ENCODE measurements at regions not wholly inside any gene's neighbourhood (a gene's known extent, or its start where the extent isn't known, plus 50 kb on each side); places are given as distances from the start of the nearest gene placed in this dataset.

GRCh38 chr5:39518516-39518915, 93.7 kb upstream of the DAB2 start:
- H3K27me3 Mint-ChIP-seq = no peaks in the 10 kb centered on the region
- H3K36me3 Mint-ChIP-seq (ENCODE audit: low read depth) = no peaks in the 10 kb centered on the region
- intact Hi-C loops (cut with micrococcal nuclease) = no loop called here
- no peak overlapping the region for H3K27ac Mint-ChIP-seq
- peaks cover 9% of the 10 kb centered on the region for H3K9me3 Mint-ChIP-seq
- peaks cover 16% of the 10 kb centered on the region for H3K4me1 Mint-ChIP-seq (ENCODE audit: low read depth)
- H3K4me3 Mint-ChIP-seq = no peak overlapping the region

GRCh38 chr5:39517800-39518199, 93.0 kb upstream of the DAB2 start:
- Mint-ChIP-seq H3K4me1 (ENCODE audit: low read depth) (peaks cover 22% of the 10 kb centered on the region), H3K9me3 (peaks cover 9% of the 10 kb centered on the region), H3K36me3 (ENCODE audit: low read depth) (no peaks in the 10 kb centered on the region), H3K27me3 (no peaks in the 10 kb centered on the region), H3K4me3 (no peak overlapping the region), H3K27ac (peak overlapping the region; percentile 46)
- intact Hi-C loops (cut with micrococcal nuclease) = no loop called here

- Mint-ChIP-seq H3K9me3 (peaks cover 4% of the 10 kb centered on the region), H3K27ac (peak overlapping the region; percentile 69), H3K27me3 (no peaks in the 10 kb centered on the region), H3K4me1 (ENCODE audit: low read depth) (peaks cover 23% of the 10 kb centered on the region), H3K36me3 (ENCODE audit: low read depth) (no peaks in the 10 kb centered on the region), H3K4me3 (no peak overlapping the region)
- intact Hi-C loops (cut with micrococcal nuclease) = no loop called here
Observed at GRCh38 chr5:39515881-39516280, 91.1 kb upstream of the DAB2 start.

GRCh38 chr5:39513236-39513635, 88.5 kb upstream of the DAB2 start:
- Mint-ChIP-seq H3K36me3 (ENCODE audit: low read depth) (no peaks in the 10 kb centered on the region), H3K27me3 (no peaks in the 10 kb centered on the region), H3K4me1 (ENCODE audit: low read depth) (peaks cover 32% of the 10 kb centered on the region), H3K27ac (peak overlapping the region; percentile 51), H3K9me3 (no peaks in the 10 kb centered on the region), H3K4me3 (no peak overlapping the region)
- intact Hi-C loops (cut with micrococcal nuclease) = no loop called here

- no peak overlapping the region for H3K27ac Mint-ChIP-seq
- no peak overlapping the region for H3K4me3 Mint-ChIP-seq
- intact Hi-C loops (cut with micrococcal nuclease) = no loop called here
- H3K9me3 Mint-ChIP-seq = no peaks in the 10 kb centered on the region
- no peaks in the 10 kb centered on the region for H3K36me3 Mint-ChIP-seq (ENCODE audit: low read depth)
- peaks cover 45% of the 10 kb centered on the region for H3K4me1 Mint-ChIP-seq (ENCODE audit: low read depth)
- H3K27me3 Mint-ChIP-seq = peaks cover 3% of the 10 kb centered on the region
Observed at GRCh38 chr5:39506211-39506610, 81.4 kb upstream of the DAB2 start.

GRCh38 chr5:39505791-39506190, 81.0 kb upstream of the DAB2 start:
- no peak overlapping the region for H3K27ac Mint-ChIP-seq
- H3K27me3 Mint-ChIP-seq = peaks cover 3% of the 10 kb centered on the region
- intact Hi-C loops (cut with micrococcal nuclease) = no loop called here
- H3K4me1 Mint-ChIP-seq (ENCODE audit: low read depth) = peaks cover 45% of the 10 kb centered on the region
- no peak overlapping the region for H3K4me3 Mint-ChIP-seq
- no peaks in the 10 kb centered on the region for H3K36me3 Mint-ChIP-seq (ENCODE audit: low read depth)
- no peaks in the 10 kb centered on the region for H3K9me3 Mint-ChIP-seq

GRCh38 chr5:39505363-39505762, 80.6 kb upstream of the DAB2 start:
- no peak overlapping the region for H3K27ac Mint-ChIP-seq
- intact Hi-C loops (cut with micrococcal nuclease) = no loop called here
- H3K4me1 Mint-ChIP-seq (ENCODE audit: low read depth) = peaks cover 44% of the 10 kb centered on the region
- H3K27me3 Mint-ChIP-seq = peaks cover 3% of the 10 kb centered on the region
- no peak overlapping the region for H3K4me3 Mint-ChIP-seq
- no peaks in the 10 kb centered on the region for H3K9me3 Mint-ChIP-seq
- no peaks in the 10 kb centered on the region for H3K36me3 Mint-ChIP-seq (ENCODE audit: low read depth)

- intact Hi-C loops (cut with micrococcal nuclease) = no loop called here
- peaks cover 57% of the 10 kb centered on the region for H3K4me1 Mint-ChIP-seq (ENCODE audit: low read depth)
- H3K27ac Mint-ChIP-seq = peak overlapping the region; percentile 63
- no peaks in the 10 kb centered on the region for H3K9me3 Mint-ChIP-seq
- no peaks in the 10 kb centered on the region for H3K36me3 Mint-ChIP-seq (ENCODE audit: low read depth)
- H3K27me3 Mint-ChIP-seq = peaks cover 5% of the 10 kb centered on the region
- no peak overlapping the region for H3K4me3 Mint-ChIP-seq
Observed at GRCh38 chr5:39503155-39503554, 78.4 kb upstream of the DAB2 start.

GRCh38 chr5:39502704-39503103, 77.9 kb upstream of the DAB2 start:
- Mint-ChIP-seq H3K27ac (peak overlapping the region; percentile 63), H3K9me3 (no peaks in the 10 kb centered on the region), H3K4me1 (ENCODE audit: low read depth) (peaks cover 57% of the 10 kb centered on the region), H3K36me3 (ENCODE audit: low read depth) (no peaks in the 10 kb centered on the region), H3K4me3 (no peak overlapping the region), H3K27me3 (peaks cover 5% of the 10 kb centered on the region)
- intact Hi-C loops (cut with micrococcal nuclease) = no loop called here

GRCh38 chr5:39501397-39501796, 76.6 kb upstream of the DAB2 start:
- Mint-ChIP-seq H3K4me1 (ENCODE audit: low read depth) (peaks cover 52% of the 10 kb centered on the region), H3K27ac (no peak overlapping the region), H3K36me3 (ENCODE audit: low read depth) (no peaks in the 10 kb centered on the region), H3K9me3 (no peaks in the 10 kb centered on the region), H3K27me3 (peaks cover 2% of the 10 kb centered on the region), H3K4me3 (no peak overlapping the region)
- intact Hi-C loops (cut with micrococcal nuclease) = no loop called here

GRCh38 chr5:39500551-39501175, 75.9 kb upstream of the DAB2 start:
- Mint-ChIP-seq H3K4me3 (no peak overlapping the region), H3K4me1 (ENCODE audit: low read depth) (peaks cover 52% of the 10 kb centered on the region), H3K9me3 (no peaks in the 10 kb centered on the region), H3K27ac (peak overlapping the region; percentile 60), H3K27me3 (peaks cover 2% of the 10 kb centered on the region), H3K36me3 (ENCODE audit: low read depth) (no peaks in the 10 kb centered on the region)
- intact Hi-C loops (cut with micrococcal nuclease) = no loop called here

GRCh38 chr5:39498278-39498952, 73.6 kb upstream of the DAB2 start:
- Mint-ChIP-seq H3K4me3 (no peak overlapping the region), H3K27me3 (peaks cover 2% of the 10 kb centered on the region), H3K27ac (no peak overlapping the region)

GRCh38 chr5:39497322-39497721, 72.5 kb upstream of the DAB2 start:
- intact Hi-C loops (cut with micrococcal nuclease) = loop anchor here (5.0 kb wide), 1 partner anchor 50 kb away; no protein-coding TSS in a partner anchor
- Mint-ChIP-seq H3K4me1 (ENCODE audit: low read depth) (peaks cover 34% of the 10 kb centered on the region), H3K4me3 (no peak overlapping the region), H3K27me3 (peaks cover 2% of the 10 kb centered on the region), H3K9me3 (no peaks in the 10 kb centered on the region), H3K27ac (no peak overlapping the region), H3K36me3 (ENCODE audit: low read depth) (no peaks in the 10 kb centered on the region)

More at GRCh38 chr5:39498278-39498952, 73.6 kb upstream of the DAB2 start:
- intact Hi-C loops (cut with micrococcal nuclease) = loop anchor here (5.0 kb wide), 1 partner anchor 49 kb away; no protein-coding TSS in a partner anchor
- peaks cover 45% of the 10 kb centered on the region for H3K4me1 Mint-ChIP-seq (ENCODE audit: low read depth)
- H3K9me3 Mint-ChIP-seq = no peaks in the 10 kb centered on the region
- H3K36me3 Mint-ChIP-seq (ENCODE audit: low read depth) = no peaks in the 10 kb centered on the region

- Mint-ChIP-seq H3K9me3 (peaks cover 11% of the 10 kb centered on the region), H3K4me3 (no peak overlapping the region), H3K4me1 (ENCODE audit: low read depth) (peaks cover 30% of the 10 kb centered on the region), H3K27me3 (peaks cover 2% of the 10 kb centered on the region), H3K27ac (no peak overlapping the region), H3K36me3 (ENCODE audit: low read depth) (no peaks in the 10 kb centered on the region)
- intact Hi-C loops (cut with micrococcal nuclease) = loop anchor here (5.0 kb wide), 1 partner anchor 52 kb away; no protein-coding TSS in a partner anchor
Observed at GRCh38 chr5:39495227-39495626, 70.4 kb upstream of the DAB2 start.
